MM.1S (cell line): ENCODE measurements at regions not wholly inside any gene's neighbourhood (a gene's known extent, or its start where the extent isn't known, plus 50 kb on each side); places are given as distances from the start of the nearest gene placed in this dataset.

Experiments
- DNase-seq: peaks from one replicate; pipeline ENCODE4 v3.0.0-alpha.2; 2015
- H2AFZ ChIP-seq: fragments of 300-600 bp; sonication (generic); 2 replicates; pipeline ENCODE4 v1.6.0; 2016; ENCODE audit warnings: antibody characterized with exemption, low read length
- H3F3A ChIP-seq: fragments of 300-600 bp; sonication (generic); 2 replicates; pipeline ENCODE4 v1.6.1; 2016; ENCODE audit warnings: mild to moderate bottlenecking, antibody characterized with exemption, low read length, moderate library complexity, mixed read lengths; ENCODE audit not compliant: insufficient read depth
- H3K27ac ChIP-seq: fragments of 300-600 bp; sonication (generic); 2 replicates; pipeline ENCODE4 v1.5.1; 2016; ENCODE audit warnings: mild to moderate bottlenecking, low read length
- H3K27me3 ChIP-seq: fragments of 300-600 bp; sonication (generic); replicated peaks from 2 replicates; pipeline ENCODE4 v1.6.0; 2016; ENCODE audit warnings: low read length; ENCODE audit not compliant: insufficient read depth
- H3K36me3 ChIP-seq: fragments of 300-600 bp; sonication (generic); replicated peaks from 2 replicates; pipeline ENCODE4 v1.6.1; 2016; ENCODE audit warnings: mild to moderate bottlenecking, low read length, mixed read lengths; ENCODE audit not compliant: insufficient read depth
- H3K4me1 ChIP-seq: fragments of 300-600 bp; sonication (generic); 2 replicates; pipeline ENCODE4 v1.6.1; 2016; ENCODE audit warnings: low read length, mixed read lengths
- H3K4me2 ChIP-seq: fragments of 300-600 bp; sonication (generic); 2 replicates; pipeline ENCODE4 v1.6.0; 2016; ENCODE audit warnings: low read depth, low read length
- H3K4me3 ChIP-seq: fragments of 300-600 bp; sonication (generic); 2 replicates; pipeline ENCODE4 v1.5.1; 2016; ENCODE audit warnings: low read length, mixed read lengths
- H3K79me2 ChIP-seq: fragments of 300-600 bp; sonication (generic); 2 replicates; pipeline ENCODE4 v1.6.1; 2016; ENCODE audit warnings: mixed run types, low read length, mixed read lengths
- H3K9ac ChIP-seq: fragments of 300-600 bp; sonication (generic); 2 replicates; pipeline ENCODE4 v1.6.1; 2016; ENCODE audit warnings: low read length, mixed read lengths
- H3K9me2 ChIP-seq: fragments of 300-600 bp; sonication (generic); replicated peaks from 2 replicates; pipeline ENCODE4 v1.6.1; 2016; ENCODE audit warnings: mild to moderate bottlenecking, low read length, mixed read lengths; ENCODE audit not compliant: insufficient read depth
- H3K9me3 ChIP-seq: fragments of 300-600 bp; sonication (generic); replicated peaks from 2 replicates; pipeline ENCODE4 v1.6.1; 2016; ENCODE audit warnings: mild to moderate bottlenecking, low read length, mixed read lengths; ENCODE audit not compliant: insufficient read depth
- H4K20me1 ChIP-seq: fragments of 300-600 bp; sonication (generic); 2 replicates; pipeline ENCODE4 v1.6.1; 2016; ENCODE audit warnings: mild to moderate bottlenecking, low read length, moderate library complexity, mixed read lengths; ENCODE audit not compliant: insufficient read depth
- EZH2 ChIP-seq: fragments of 300-600 bp; sonication (generic); optimal IDR thresholded peaks from 2 replicates; pipeline ENCODE3; 2017; ENCODE audit warnings: low read depth, mild to moderate bottlenecking, antibody characterized with exemption, low read length, mixed read lengths
- EZH2phosphoT487 ChIP-seq: fragments of 300-600 bp; sonication (generic); IDR thresholded peaks from 2 replicates; pipeline ENCODE4 v1.6.1; 2018; ENCODE audit warnings: antibody characterized with exemption, low read length
- TF ChIP-seq, protein P1 (sequence below): fragments of 300-600 bp; sonication (generic); IDR thresholded peaks from 2 replicates; pipeline ENCODE4 v1.5.1; 2016; ENCODE audit warnings: antibody characterized with exemption, low read length, mixed read lengths

DNA sequence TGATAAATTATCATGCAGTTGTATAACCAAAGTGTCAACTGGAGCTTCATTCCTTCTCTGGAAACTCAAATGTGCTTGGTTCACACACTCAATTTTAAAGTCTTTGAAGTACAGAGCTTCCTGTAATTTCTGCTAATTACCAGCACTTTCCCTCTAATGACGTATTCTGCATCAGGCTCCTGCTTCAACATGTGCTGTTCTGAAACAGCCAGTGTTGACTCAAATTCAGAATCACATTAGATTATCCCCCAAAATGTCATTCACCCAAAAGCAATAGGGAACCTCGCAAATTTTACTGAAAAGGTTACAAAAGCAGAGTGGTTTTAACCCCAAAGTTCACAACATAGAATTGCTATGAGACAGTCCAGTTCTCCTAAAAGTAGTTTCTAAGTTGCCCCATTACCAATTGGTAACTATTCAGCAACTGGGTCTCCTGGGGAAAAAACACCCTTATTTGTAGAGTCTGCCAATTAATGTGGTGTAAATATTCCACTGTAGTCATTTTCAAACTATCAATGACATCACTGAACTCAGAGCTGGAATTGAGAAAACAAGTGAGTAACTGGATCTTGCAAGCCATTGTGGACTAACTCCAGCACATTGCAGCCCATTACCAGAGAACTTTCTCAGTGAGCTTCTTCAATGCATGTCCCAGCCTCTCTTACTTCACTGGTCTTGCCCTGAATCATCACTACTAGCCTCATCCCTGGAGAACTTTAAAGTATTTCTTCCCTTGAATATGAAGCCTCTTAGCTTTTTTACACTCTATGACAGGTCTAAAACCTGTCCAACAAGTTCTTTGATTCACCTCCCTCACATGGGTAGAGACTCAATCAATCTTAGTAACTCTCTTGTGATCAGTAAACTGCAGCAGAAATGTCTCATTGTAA, 955.4 kb downstream of the EFNB2 start:
- TF ChIP-seq EZH2phosphoT487 (no peak), EZH2 (no peak)
- TF ChIP-seq, protein P1, sequence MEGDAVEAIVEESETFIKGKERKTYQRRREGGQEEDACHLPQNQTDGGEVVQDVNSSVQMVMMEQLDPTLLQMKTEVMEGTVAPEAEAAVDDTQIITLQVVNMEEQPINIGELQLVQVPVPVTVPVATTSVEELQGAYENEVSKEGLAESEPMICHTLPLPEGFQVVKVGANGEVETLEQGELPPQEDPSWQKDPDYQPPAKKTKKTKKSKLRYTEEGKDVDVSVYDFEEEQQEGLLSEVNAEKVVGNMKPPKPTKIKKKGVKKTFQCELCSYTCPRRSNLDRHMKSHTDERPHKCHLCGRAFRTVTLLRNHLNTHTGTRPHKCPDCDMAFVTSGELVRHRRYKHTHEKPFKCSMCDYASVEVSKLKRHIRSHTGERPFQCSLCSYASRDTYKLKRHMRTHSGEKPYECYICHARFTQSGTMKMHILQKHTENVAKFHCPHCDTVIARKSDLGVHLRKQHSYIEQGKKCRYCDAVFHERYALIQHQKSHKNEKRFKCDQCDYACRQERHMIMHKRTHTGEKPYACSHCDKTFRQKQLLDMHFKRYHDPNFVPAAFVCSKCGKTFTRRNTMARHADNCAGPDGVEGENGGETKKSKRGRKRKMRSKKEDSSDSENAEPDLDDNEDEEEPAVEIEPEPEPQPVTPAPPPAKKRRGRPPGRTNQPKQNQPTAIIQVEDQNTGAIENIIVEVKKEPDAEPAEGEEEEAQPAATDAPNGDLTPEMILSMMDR = no peak
- Histone ChIP-seq H3K27me3 (no peaks in the 10 kb centered on the region), H3K4me2 (no peak overlapping the region), H3K79me2 (no peaks in the 10 kb centered on the region), H3K4me3 (no peak overlapping the region), H2AFZ (no peak overlapping the region), H3F3A (no peaks in the 10 kb centered on the region), H3K4me1 (no peaks in the 10 kb centered on the region), H3K27ac (no peak overlapping the region), H3K36me3 (no peaks in the 10 kb centered on the region), H4K20me1 (no peaks in the 10 kb centered on the region), H3K9me2 (no peaks in the 10 kb centered on the region), H3K9ac (no peak overlapping the region), H3K9me3 (no peaks in the 10 kb centered on the region)
- DNase-seq = no peak

DNA sequence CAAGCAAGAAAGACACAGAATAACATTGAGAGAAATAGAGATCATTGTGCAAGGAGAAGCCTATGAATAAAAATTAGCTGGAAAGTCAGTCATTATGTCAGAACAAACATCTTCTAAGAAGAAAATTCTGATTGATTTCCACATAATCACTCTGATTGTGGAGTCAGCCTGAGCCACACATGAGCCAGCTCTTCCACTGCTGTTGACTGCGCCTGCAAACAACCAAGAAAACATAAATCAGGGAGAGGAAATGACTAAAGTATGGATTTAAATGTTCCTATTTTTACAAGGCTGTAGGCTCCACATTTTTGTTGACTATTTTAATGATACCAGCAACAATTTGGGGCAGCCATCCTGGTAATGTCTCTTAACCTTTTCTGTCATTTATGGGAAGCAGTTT, 962.3 kb downstream of the EFNB2 start:
- H3K27ac ChIP-seq = no peak overlapping the region
- no peaks in the 10 kb centered on the region for H3K4me1 ChIP-seq
- TF ChIP-seq, protein P1 = no peak
- TF ChIP-seq EZH2 (no peak), EZH2phosphoT487 (no peak)

DNA sequence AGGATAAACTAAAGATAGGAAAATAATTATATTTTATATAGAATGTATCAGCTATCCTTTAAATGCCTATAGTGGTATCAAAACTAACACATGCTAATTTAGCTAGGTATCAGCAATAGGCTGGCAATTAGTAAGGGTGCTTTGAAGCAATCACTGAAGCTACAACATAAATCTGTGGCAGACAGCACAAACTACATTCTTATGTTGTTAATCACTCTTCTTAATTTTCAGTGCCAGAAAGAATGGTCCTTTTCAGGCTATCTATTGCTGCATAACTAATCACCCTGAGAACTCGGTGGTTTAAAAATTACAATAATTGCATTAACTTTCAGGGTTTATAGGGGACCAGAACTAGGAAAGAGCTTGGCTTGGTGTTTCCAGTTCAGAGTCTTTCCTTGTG, 963.1 kb downstream of the EFNB2 start:
- Histone ChIP-seq H3K4me1 (no peaks in the 10 kb centered on the region), H3F3A (no peaks in the 10 kb centered on the region)

More for the DNA sequence above, 962.3 kb downstream of the EFNB2 start:
- H3K9me2 ChIP-seq = no peaks in the 10 kb centered on the region
- H3K4me3 ChIP-seq = no peak overlapping the region
- no peaks in the 10 kb centered on the region for H4K20me1 ChIP-seq
- no peaks in the 10 kb centered on the region for H3K27me3 ChIP-seq
- no peaks in the 10 kb centered on the region for H3F3A ChIP-seq
- no peak overlapping the region for H3K4me2 ChIP-seq
- no peaks in the 10 kb centered on the region for H3K9me3 ChIP-seq
- no peak overlapping the region for H2AFZ ChIP-seq
- no peaks in the 10 kb centered on the region for H3K36me3 ChIP-seq
- H3K9ac ChIP-seq = no peak overlapping the region
- no peak for DNase-seq
- H3K79me2 ChIP-seq = no peaks in the 10 kb centered on the region

More for the DNA sequence above, 963.1 kb downstream of the EFNB2 start:
- no peak for DNase-seq
- Histone ChIP-seq H3K79me2 (no peaks in the 10 kb centered on the region), H3K4me2 (no peak overlapping the region), H3K9me3 (no peaks in the 10 kb centered on the region), H3K36me3 (no peaks in the 10 kb centered on the region), H2AFZ (no peak overlapping the region), H3K27ac (no peak overlapping the region), H3K9me2 (no peaks in the 10 kb centered on the region), H4K20me1 (no peaks in the 10 kb centered on the region), H3K27me3 (no peaks in the 10 kb centered on the region), H3K9ac (no peak overlapping the region), H3K4me3 (no peak overlapping the region)
- no peak for TF ChIP-seq EZH2
- TF ChIP-seq EZH2phosphoT487 = no peak
- TF ChIP-seq, protein P1 = no peak
